Activated CD4-positive, alpha-beta T cell treated with anti-CD3 and anti-CD28 coated beads, Interleukin-2, amount 50 U/mL, for 4 hours (primary cell): ENCODE measurements at regions not wholly inside any gene's neighbourhood (a gene's known extent, or its start where the extent isn't known, plus 50 kb on each side); places are given as distances from the start of the nearest gene placed in this dataset.

Experiments
- DNase-seq, 2 experiments: peaks; one replicate each; pipeline ENCODE4 v3.0.0-alpha.2; 2020

DNA sequence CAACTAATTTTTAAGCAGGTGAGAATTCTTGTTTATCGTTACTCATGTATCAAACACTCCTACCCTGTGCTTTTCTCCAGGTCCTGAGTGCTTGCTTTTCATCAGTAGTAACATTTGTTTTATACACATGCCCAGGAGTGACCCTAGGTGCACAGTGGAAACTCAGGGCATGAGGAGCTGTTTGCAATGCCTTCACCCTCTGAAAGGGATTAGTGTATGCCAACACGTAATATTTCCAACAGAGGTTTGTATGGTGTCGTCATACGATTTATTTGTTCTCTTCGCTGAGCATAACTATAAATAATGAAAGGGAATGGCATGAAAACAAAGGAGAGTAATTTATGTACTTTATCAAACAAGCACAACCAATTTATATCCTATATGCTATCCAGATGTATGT is 537.4 kb upstream of the MMS22L start:
- no peak for DNase-seq

DNA sequence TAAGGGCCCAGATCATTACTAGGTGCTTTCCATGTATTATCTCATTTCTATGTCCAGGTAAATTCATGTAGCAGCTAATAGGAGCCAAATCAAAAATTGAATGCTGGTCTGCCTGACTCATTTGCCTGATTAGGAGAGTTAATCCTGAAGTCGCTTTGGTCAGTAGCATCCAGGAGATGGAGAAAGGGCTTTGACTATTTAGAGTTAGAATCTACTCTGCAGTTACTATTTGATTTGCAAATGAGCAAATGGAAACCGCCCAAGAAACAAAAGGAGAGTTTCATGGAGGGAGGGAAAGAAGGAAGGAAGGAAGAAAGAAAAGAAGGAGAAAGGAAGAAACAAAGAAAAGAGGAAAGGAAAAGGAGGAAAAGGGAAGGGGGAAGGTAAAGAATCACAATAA is 539.6 kb upstream of the MMS22L start:
- DNase-seq, result no peak

DNA sequence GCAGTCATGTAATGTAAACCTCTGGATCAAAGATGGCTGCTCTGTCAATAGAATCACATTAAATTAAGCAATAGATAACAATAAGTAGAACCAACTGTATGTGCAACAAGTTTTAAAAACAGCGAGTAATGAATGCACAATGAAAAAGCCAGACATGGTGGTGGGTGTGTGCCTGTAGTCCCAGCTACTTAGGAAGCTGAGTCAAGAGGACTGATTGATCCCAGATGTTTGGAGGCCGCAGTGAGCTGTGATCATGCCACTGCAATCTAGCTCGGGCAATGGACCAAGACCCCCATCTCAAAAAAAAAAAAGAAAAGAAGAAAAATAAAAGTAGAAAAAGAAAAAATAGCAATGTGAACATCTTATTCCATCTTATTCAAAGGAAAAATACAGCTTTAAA is 558.7 kb upstream of the MMS22L start:
- DNase-seq, result no peak

DNA sequence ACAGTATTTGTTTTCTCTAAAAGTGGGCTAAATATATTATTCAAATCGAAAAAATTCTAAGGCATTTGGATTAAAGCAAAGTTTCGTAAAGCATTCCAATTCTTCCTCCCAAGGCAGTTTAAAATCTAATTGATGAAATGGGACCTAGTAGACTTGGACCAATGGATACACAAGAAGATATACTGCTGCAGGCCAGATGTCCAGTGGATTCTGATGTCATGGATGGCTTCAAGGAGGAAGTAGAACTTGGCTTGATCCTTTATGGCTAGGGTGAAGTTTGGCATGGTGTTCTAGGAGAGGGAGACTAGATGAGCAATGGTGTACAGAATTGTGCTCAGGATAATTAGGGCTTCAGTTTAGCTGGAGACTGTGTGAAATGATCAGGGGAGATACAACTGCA is 559.5 kb upstream of the MMS22L start:
- no peak for DNase-seq

DNA sequence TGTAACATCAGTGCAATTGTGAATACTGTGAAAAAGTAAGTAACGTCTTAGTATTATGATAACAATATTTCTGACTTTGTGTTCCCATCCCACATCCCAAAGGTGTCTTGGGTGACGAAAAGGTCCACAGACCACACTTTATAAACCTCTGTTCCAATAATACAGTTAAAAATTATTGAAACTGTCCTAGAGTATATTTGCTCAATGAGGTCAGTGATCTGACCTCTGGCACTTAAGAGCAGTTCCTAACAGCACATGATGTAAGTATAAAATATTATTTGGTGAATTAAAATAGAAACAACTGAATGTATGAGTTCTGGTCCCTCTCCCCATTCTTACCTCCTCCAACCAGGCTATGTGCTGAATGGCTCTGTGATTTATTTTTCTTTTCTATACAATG is 566.4 kb upstream of the MMS22L start:
- no peak for DNase-seq

DNA sequence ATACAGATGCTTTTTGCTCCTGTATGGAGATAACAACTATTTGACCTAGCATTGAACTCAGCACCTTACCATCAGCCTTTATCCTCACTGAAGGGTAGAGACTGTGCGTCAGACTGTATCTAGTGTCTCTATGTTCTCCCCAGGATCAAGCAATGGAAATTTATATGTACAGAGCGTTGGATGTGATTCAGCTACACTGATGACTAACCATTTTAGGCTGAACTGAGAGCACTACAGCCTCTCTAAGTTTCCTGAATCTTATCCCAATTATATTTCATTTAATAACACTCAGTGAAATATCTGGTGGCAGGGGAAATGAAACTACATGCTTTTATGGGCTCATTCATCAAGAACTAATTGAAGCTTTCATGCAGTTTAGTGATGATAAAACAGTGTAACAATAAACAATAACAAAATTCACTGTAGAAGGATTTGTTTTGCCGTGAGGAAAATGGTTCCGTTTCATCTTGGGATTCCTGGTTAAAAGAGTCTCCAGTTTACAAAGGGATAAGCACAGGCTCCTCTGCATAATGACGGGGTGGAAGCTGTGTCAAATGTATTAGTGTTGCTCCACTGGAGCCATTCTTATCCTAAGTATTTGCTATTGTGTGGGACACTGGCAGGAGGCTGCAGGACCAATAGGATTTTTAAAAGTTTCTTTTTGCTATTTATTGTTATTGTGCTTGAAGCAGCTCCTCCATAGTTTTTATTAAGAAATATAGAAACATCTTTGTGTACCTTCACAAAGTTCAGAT is 567.6 kb upstream of the MMS22L start:
- DNase-seq, result no peak

DNA sequence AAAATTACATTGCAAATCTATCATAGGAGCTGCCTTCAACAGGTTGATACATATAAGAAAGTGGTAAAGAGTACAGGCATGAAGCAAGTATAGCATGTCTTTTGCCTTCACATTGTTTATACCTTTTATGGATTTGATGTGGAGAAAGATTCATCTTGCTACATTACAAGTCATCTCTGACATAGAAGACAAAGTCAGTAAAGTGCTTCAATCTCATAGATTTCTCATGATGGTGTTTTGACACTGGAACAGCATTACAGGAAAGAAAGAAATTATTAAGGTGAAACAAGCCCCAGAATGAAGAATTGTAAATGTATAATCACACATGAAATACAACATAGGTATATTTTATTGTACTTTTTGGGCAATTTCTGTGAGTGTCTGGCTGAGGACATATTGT is 580.7 kb upstream of the MMS22L start:
- no peak for DNase-seq

DNA sequence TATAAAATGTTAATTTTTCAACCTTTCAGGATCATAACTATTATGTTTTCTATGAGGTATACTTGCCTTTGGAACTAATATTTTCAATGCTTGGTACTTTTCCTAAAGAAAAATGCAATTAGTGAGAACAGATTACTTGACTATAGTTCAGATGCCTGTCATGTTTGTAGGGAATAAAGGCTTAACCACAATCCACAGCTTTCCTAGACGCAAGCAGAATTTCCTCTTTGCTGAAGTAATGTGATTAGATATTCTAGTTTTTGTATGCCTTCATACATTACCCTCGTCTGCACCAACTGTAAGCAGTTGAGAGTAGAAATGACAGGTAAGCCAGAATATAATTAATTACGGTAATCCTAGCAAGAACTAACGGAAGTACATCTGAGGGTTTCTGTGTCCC is 581.4 kb upstream of the MMS22L start:
- no peak for DNase-seq

DNA sequence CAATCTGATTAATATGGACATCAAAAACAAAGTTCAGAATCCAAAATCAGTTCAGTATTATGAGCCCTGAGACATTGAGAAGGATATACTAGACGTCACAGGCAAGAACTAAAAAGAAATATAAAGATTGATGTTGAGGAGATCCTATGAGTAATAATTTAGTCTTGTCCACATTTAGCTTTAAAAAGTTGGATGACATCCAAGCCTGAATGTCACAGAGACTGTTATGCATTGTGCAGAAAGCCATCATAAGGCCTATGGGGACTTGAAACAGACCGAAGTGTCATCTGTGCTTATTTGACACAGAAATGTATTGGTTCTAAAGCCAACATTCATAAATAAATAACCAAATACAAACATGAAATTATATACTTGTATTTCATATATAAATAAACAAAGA is 581.8 kb upstream of the MMS22L start:
- no peak for DNase-seq

DNA sequence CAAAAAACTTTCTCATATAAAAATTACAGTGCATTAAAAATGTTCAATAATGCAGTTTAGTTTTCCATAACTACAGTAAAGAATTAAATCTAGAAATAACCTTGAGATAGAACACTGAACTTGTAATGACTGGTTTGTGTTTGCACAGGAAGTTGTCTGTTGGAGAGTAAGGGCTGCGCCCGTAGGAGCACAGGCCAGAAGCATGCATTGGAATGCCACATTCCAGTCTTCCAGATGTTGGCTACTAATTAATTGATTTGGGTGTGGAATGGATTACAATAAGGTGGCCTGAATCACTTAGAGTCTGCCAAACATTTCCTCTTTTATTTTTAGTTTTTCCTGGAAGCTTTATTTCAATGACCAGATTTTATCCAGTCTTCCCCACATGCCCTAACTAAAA is 582.6 kb upstream of the MMS22L start:
- DNase-seq, result no peak

DNA sequence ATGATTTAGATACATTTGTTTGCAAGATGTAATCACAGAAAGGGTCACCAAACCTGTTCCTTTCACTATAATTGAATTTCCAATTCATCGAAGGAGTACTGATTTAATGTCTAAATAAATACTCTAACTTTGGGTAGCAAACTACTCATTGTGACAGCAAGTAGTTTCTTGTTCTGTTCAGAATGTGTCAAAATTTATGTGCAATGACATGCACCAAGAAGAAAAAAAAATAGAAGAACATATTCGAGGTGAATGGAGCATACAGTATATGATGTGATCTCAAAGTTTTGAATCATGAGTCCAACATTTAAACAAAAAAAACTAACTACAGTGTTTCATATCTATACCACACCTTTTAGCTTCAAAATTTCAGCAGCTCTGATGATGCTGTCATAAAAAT is 583.6 kb upstream of the MMS22L start:
- DNase-seq, result no peak

DNA sequence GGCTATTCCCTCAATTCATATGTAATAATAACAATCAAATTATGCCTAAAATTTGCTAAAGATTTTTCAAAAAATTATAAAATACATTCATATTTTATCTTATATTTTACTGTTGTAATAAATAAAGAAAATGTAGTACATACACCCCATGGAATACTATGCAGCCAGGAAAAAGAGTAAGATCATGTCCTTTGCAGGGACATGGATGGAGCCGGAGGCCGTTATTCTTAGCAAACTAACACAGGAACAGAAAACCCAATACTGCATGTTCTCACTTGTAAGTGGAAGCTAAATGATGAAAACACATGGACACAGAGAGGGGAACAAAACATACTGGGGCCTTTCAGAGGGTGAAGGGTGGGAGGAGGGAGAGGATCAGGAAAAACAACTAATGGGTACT is 584.2 kb upstream of the MMS22L start:
- DNase-seq, result no peak

DNA sequence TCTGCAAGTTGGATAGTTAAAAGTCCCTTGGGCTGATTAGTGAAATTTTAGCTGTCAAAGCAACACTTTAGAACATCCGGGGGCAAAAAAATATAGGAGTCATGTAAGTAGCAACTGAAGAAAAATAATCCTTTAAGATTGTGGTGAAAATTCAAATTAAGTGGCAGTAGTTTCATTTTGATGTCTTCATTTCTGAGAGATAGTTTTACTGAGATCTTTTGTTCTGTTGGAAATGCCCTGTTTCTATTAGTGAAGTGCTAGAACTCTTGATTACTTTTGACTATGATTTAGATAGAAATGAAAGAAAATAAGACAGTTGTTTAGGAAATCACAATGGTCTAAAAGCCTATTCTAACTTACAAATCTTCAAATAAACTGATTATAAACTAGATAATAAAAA is 587.3 kb upstream of the MMS22L start:
- DNase-seq, result no peak

DNA sequence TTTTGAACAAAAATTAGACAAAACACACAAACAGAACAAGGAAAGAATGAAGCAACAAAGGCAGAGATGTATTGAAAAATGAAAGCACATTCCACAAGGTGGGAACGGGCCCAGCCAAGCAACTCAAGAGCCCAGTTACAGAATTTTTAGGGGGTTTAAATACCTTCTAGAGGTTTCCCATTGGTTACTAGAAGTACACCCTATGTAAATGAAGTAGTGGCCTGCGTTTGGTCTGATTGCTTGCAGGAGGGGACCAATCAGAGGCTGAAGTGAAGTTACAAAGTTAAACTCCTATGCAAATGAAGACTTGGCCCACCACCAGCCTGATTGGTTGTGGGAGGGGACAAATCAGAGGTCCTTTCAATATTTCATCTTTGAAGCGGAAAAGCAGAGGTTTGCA is 593.7 kb upstream of the MMS22L start:
- no peak for DNase-seq

DNA sequence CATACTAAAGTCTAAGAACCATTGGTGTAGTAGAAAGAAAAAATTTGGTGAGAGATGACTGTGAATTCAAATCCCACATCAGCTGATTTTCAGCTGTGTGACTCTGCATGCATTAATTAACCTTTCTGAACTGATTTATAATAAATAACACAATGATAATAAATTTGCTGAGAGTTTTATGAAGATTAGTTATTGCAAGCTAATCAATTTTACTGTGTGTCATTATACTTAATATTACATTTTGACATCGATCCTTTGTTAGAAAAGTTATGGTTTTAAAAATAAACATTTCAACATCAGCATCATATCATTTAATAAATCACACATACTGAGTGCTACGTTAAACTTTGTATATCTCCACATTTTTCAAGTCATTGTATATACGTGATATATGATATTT is 599.7 kb upstream of the MMS22L start:
- no peak for DNase-seq

DNA sequence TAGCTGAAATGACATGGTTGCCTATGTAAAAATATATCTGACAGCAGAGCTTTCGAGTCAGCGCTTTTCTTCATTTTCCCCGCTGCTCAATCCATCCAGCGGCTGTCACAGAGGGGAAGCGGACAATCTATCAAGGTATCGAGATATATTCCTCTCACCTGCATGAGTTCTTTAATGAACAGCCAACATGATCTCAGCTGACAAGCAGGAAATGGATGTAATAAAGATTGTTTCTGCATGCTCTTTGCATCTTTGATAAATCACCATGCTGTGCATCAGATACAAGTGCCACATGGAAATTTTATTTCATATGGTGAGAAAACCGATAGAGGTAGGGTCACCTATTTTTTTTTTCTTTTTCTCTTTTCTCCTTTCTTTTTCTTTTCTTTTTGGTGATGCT is 602.3 kb upstream of the MMS22L start:
- DNase-seq, result no peak

DNA sequence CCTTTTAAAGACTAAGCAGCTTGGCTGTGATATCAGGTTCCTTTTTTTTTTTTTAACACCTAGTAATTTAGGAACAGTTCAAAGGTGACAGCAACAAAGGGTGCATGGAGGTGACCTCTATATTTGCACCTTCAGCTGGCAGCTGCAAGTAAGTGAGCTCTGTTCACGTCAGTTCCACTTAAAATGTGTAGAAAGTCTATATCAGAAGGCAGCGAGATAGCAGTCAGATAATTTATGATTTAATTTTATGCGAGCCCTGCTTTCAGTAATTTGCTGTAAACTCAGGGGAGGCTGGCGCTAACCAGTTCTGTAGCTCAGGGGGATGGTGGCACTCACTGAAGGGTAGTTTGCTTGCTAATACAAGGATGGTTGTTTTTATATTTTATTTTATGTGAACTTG is 602.8 kb upstream of the MMS22L start:
- no peak for DNase-seq

DNA sequence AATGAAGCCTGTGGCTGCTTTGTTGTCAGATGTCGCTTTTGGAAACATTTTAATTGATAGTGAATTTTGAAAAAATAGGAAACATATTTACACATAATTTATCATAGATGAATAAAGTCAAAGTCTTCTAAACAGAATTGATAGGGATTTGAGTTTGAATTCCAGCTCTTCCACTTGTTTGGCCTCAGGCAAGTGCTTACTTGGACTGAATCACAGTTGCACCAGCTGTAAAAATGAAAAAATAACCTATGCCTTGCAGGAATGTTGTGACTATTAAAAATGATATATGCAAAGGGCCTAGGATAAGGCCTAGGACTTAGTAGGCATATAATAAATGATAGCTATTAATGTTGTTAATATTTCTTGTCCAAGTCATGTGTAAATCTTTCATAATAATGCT is 618.5 kb upstream of the MMS22L start:
- no peak for DNase-seq

DNA sequence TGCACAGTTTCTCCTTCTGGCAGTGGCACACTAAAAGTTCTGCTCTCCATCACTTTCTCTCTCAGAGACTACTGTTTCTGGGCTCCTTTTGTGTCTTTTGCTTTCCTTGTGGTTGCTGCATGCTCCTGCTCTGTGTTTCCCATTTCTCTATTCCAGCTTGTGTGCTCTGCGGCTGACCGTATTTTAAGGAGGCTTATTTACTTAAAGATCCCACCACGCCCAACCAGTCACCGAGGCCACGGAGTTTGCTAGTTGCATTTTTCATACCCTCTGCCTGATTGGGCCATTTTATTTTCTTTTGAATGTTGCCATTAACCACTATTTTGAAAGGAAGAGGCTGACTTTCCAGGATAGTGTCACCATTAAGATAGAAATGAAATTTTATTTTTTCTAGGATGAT is 626.4 kb upstream of the MMS22L start:
- DNase-seq, result no peak

DNA sequence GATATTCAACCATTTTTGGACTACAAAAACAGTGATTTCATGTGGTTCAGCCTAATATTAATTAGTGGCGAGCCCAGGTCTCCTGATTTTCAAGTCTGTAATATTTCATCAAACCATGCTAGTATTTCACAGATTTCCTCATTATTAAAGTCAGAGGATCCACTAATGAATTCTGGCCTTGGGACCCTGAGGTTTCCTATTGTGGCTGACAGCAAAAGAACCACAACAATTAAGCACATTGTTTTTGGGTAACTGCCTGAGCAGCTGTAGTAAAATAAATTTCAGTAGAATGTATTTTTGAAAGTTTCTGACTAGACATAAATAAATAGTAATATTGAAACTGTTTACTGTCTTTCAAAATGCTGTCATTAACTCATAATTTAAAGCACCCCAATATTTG is 630.7 kb upstream of the MMS22L start:
- no peak for DNase-seq

DNA sequence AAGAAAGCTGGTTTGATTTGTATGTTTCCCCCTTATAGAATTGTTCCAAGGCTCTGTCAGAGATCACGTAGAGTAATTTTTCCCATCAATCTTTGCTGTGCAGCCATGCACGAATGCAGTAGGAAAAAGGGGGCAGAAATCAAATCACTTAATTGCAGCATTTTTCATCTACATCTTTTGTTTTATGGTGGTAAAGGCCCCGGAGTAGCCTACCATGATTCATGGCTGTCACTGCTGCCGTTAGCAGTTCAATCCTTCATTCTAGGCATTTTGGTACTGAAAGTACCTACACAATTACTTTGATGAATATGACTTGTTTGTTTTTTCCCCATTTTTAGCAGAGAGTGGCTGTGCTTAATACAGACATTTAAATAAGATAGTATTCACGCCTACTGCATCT is 631.9 kb upstream of the MMS22L start:
- DNase-seq, result no peak

DNA sequence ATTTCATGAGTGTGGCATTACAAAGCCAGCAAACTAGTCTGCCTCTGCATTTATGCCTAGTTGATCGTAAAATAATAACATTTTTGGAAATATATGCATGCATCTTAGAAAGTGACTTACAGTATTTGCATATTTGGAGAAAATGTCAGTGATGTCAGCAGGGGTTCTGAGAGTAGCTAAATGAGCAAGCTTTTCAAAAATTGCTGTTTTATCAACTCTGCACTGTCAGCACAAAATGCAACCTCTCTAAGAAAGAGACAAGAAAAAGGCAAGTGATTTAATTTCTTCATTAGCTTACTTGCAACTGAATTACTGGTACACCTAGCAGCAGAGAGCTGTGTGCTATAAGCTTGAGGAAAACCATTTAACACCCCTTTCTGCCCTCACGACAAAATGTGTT is 632.5 kb upstream of the MMS22L start:
- DNase-seq, result no peak

DNA sequence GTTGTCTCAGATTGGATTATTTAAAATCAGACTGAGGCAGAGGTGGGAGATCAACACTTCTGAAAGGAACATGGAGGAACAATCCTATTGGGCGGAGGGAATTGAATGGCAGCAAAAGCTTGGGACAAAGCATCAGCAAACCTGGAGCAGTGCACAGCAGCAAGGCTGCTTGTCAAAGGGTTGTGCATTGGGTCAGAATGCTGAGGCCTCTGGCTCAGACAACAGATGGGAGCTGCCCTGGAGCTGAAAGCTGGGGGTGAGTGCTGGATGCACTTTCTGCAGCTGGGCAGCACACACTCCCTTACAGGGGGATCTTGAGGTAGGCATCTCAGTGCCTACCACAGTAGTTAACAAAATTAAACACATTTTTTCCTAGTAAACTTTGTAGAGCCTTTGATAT is 634.4 kb upstream of the MMS22L start:
- no peak for DNase-seq

DNA sequence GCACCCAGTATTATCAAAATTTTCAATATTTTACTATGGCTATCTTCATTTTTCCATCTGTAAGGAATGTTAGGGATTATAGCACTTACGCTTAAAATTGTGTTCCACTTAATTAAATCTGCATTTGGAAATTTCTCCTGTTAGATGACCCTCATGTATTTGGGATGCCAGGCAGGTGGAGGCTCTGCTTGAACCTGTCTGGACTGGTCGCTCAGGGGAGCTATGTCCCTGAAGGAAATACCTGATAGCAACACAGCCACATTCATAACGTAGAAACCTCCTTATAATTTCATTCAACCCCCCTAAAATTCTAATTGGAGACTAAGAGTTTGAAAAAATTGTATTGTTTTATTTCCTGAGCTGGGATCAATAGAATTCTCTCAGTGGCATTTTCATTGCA is 636.0 kb upstream of the MMS22L start:
- no peak for DNase-seq

DNA sequence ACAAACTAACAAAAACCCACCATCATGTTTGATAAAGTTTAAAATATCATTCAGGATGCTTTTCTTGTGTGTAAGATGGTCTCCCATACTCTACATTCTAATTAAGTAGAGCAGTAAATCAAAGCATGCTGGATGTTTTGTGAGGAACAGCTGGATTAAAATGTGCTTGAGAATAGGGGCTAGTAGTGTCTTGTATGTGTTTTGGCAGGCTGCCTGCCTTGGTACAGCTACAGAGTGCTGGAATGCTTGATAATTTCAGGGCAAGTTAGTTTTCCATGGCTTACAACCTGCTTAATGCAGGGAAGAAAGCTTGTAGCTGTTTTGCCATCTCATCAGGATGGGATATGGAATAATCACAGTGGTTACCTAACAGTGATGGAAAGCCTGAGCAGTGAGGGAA is 636.6 kb upstream of the MMS22L start:
- DNase-seq, result no peak

DNA sequence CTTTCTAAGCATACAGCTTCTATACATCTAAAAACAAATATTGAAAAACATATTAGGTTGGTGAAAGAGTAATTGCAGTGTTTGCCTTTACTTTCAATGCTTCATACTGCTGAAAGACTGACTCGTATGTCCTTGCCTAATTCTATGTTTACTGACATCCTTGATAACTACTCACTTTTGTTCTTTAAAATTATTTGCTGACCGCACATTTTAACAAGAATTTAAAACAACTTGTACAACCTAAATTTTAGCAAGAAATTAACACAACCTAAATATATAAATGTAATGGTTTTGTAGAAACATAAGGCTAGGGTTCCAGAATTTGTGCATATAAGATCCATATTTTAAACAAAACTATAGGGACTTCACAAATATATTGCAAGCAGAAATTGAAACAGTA is 640.2 kb upstream of the MMS22L start:
- DNase-seq, result no peak
